Neuronal stem cell (in vitro differentiated cells): ENCODE measurements at regions not wholly inside any gene's neighbourhood (a gene's known extent, or its start where the extent isn't known, plus 50 kb on each side); places are given as distances from the start of the nearest gene placed in this dataset.

Experiments used
- DNase-seq: peaks from one replicate; pipeline ENCODE4 v3.0.0-alpha.2; 2013; ENCODE audit warnings: low spot score
- H2AFZ ChIP-seq: one replicate; pipeline ENCODE4 v1.6.1; 2013; ENCODE audit warnings: mild to moderate bottlenecking, low read length, inconsistent platforms
- H2AK5ac ChIP-seq: 2 replicates; pipeline ENCODE4 v1.6.1; 2013; ENCODE audit warnings: low read depth, mild to moderate bottlenecking, inconsistent platforms, low read length, moderate library complexity, mixed read lengths
- H2BK120ac ChIP-seq: 2 replicates; pipeline ENCODE4 v1.6.1; 2013; ENCODE audit warnings: low read depth, mild to moderate bottlenecking, inconsistent platforms, low read length, moderate library complexity, mixed read lengths
- H2BK12ac ChIP-seq: one replicate; pipeline ENCODE4 v1.6.1; 2013; ENCODE audit warnings: low read length, inconsistent platforms
- H2BK15ac ChIP-seq: 2 replicates; pipeline ENCODE4 v1.6.1; 2013; ENCODE audit warnings: mild to moderate bottlenecking, low read length, inconsistent platforms, mixed read lengths
- H2BK5ac ChIP-seq: one replicate; pipeline ENCODE4 v1.6.1; 2013; ENCODE audit warnings: inconsistent platforms, mild to moderate bottlenecking, low read length, moderate library complexity
- H3K14ac ChIP-seq: one replicate; pipeline ENCODE4 v1.6.1; 2013; ENCODE audit warnings: low read length, inconsistent platforms
- H3K18ac ChIP-seq: 2 replicates; pipeline ENCODE4 v1.6.1; 2013; ENCODE audit warnings: low read length, inconsistent platforms
- H3K23ac ChIP-seq: 2 replicates; pipeline ENCODE4 v1.6.1; 2013; ENCODE audit warnings: low read depth, mild to moderate bottlenecking, mixed read lengths, low read length, inconsistent platforms; ENCODE audit not compliant: poor library complexity
- H3K27ac ChIP-seq: replicated peaks from 3 replicates; pipeline ENCODE4 v1.5.1; 2013; ENCODE audit warnings: low read length, inconsistent platforms
- H3K27me3 ChIP-seq, 3 experiments: 2 replicates each; pipeline ENCODE4 v1.6.1; 2013; ENCODE audit warnings: low read length in 3 of 3, mild to moderate bottlenecking in 2 of 3, inconsistent platforms in 1 of 3, low read depth in 1 of 3, mixed read lengths in 1 of 3, moderate library complexity in 1 of 3; ENCODE audit not compliant: control insufficient read depth in 3 of 3, insufficient read depth in 3 of 3
- H3K36me3 ChIP-seq, 2 donors: replicated peaks in 1 of 2; 2 replicates each; pipeline ENCODE4 v1.6.1; 2013; ENCODE audit warnings: low read length in 2 of 2; ENCODE audit not compliant: control insufficient read depth in 2 of 2, insufficient read depth in 2 of 2
- H3K4ac ChIP-seq: 2 replicates; pipeline ENCODE4 v1.6.1; 2013; ENCODE audit warnings: inconsistent platforms, mild to moderate bottlenecking, low read length, moderate library complexity
- H3K4me1 ChIP-seq, 2 donors: 1 replicate in 1 of 2; 2 replicates in 1 of 2; pipeline ENCODE4 v1.6.1; 2013; ENCODE audit warnings: low read length in 2 of 2, low read depth in 1 of 2; ENCODE audit not compliant: control insufficient read depth in 2 of 2, insufficient read depth in 1 of 2
- H3K4me2 ChIP-seq: one replicate; pipeline ENCODE4 v1.6.1; 2013; ENCODE audit warnings: mild to moderate bottlenecking, low read length, inconsistent platforms; ENCODE audit not compliant: insufficient read depth, poor library complexity, severe bottlenecking
- H3K4me3 ChIP-seq, 2 donors: 2 replicates each; pipeline ENCODE4 v1.5.1; 2013; ENCODE audit warnings: low read length in 2 of 2, mild to moderate bottlenecking in 2 of 2, inconsistent platforms in 1 of 2, moderate library complexity in 1 of 2
- H3K79me1 ChIP-seq: one replicate; pipeline ENCODE4 v1.6.1; 2013; ENCODE audit warnings: low read depth, mild to moderate bottlenecking, inconsistent platforms, low read length, moderate library complexity
- H3K9ac ChIP-seq: one replicate; pipeline ENCODE4 v1.6.1; 2013; ENCODE audit warnings: mild to moderate bottlenecking, low read depth, low read length, inconsistent platforms; ENCODE audit not compliant: poor library complexity
- H3K9me3 ChIP-seq, 2 donors: replicated peaks in 1 of 2; 2 replicates each; pipeline versions ENCODE3 to v1.6.1; 2013; ENCODE audit warnings: low read length in 2 of 2, mild to moderate bottlenecking in 2 of 2, inconsistent platforms in 1 of 2, low read depth in 1 of 2, mixed read lengths in 1 of 2, moderate library complexity in 1 of 2; ENCODE audit not compliant: control insufficient read depth in 2 of 2, insufficient read depth in 1 of 2
- H4K8ac ChIP-seq: one replicate; pipeline ENCODE4 v1.6.1; 2013; ENCODE audit warnings: low read depth, mild to moderate bottlenecking, inconsistent platforms, low read length, moderate library complexity
- H4K91ac ChIP-seq: one replicate; pipeline ENCODE4 v1.6.1; 2013; ENCODE audit warnings: low read length, low read depth, mild to moderate bottlenecking, inconsistent platforms; ENCODE audit not compliant: poor library complexity
- WGBS, 2 donors: extraction: QIAGEN DNeasy Blood & Tissue Kit; methylation state at CpG; one replicate each; pipeline ENCODE4 v1.1.7; 2013; ENCODE audit warnings: missing lambda C conversion rate in 2 of 2, mixed read lengths in 1 of 2; ENCODE audit not compliant: insufficient read length in 2 of 2, insufficient replicate concordance in 1 of 2; ENCODE audit errors: extremely low coverage in 2 of 2; 5-methylcytosine and 5-hydroxymethylcytosine counted together

DNA sequence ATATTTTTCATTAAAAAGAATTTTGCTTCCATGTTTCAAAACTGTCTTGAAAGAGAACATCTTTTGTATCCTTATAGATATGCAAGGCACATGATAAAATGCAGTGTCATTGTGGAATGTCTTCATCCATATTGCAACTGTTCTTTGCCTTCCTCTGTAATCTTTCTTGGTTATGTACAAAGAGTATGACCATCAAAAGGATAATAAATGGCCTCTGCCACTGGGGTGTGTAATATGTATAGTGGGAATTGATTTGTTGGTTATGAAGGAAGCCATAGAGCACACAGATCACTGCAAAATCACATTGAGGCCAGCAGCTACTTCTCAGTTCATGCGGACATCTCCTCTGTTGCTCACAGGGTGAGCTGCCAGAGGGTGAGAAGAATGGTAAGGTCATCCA is 703.5 kb downstream of the TFAP2A start:
- no peak overlapping the region for H3K18ac ChIP-seq
- H3K4me3 ChIP-seq, result no peak overlapping the region
- no peak overlapping the region for H2BK12ac ChIP-seq
- H3K36me3 ChIP-seq, result no peaks in the 10 kb centered on the region
- no peak for DNase-seq
- no peak overlapping the region for H3K9ac ChIP-seq
- no peak overlapping the region for H4K91ac ChIP-seq
- no CpG with 5 or more reads among the region's 1 CpG for WGBS, 2 donors
- H2BK120ac ChIP-seq, result no peak overlapping the region
- H3K9me3 ChIP-seq, result peaks cover 0 to 1% of the 10 kb centered on the region in 2 donors
- H3K4me2 ChIP-seq, result no peak overlapping the region
- no peak overlapping the region for H2AK5ac ChIP-seq
- H3K79me1 ChIP-seq, result no peaks in the 10 kb centered on the region
- no peak overlapping the region for H2BK5ac ChIP-seq
- H3K4me1 ChIP-seq, result no peaks in the 10 kb centered on the region
- no peak overlapping the region for H3K4ac ChIP-seq
- no peak overlapping the region for H3K14ac ChIP-seq
- no peak overlapping the region for H2BK15ac ChIP-seq
- no peak overlapping the region for H3K27ac ChIP-seq
- no peak overlapping the region for H2AFZ ChIP-seq
- no peak overlapping the region for H3K23ac ChIP-seq
- no peaks in the 10 kb centered on the region for H3K27me3 ChIP-seq
- H4K8ac ChIP-seq, result no peak overlapping the region

DNA sequence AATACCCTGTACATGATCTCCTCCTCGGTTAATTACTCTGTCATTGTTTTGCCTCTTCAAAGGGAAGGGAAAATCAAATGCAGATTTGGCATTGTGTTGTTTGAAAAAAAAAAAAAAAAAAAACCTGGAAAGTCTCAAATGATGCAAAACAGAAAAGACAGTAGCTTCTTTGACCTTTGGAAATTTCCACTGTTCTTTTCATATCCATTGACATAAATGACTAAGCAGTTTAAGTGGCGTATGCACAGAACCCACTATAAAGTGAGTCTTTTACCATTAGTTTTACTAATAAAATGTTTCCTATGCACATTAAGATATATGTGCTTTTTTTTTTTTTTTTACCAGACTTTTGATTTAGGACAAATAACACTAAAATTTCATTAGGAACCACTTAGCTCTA is 704.3 kb downstream of the TFAP2A start:
- H3K9ac ChIP-seq, result no peak overlapping the region
- no CpG with 5 or more reads among the region's 2 CpGs for WGBS, 2 donors

DNA sequence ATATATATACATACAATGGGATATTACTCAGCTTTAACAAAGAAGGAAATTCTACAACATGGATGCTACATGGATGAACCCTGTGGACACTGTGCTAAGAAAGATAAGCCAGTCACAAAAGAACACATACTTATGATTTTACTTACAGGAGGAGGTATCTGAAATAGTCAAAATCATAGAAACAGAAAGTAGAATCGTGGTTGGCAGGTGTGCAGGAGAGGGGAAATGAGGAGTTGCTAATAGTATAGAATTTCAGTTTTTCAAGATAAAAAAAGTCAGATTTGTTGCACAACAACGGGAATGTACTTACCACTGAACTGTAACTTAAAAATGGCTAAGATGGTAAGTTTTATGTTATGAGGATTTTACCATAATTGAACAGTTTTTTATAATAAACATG is 706.3 kb downstream of the TFAP2A start:
- no peak overlapping the region for H3K27ac ChIP-seq
- no peaks in the 10 kb centered on the region for H3K36me3 ChIP-seq
- H3K18ac ChIP-seq, result no peak overlapping the region
- no peak overlapping the region for H2BK15ac ChIP-seq
- no peaks in the 10 kb centered on the region for H3K4me1 ChIP-seq
- no peak overlapping the region for H3K4me2 ChIP-seq
- no peak overlapping the region for H2AFZ ChIP-seq
- H2BK120ac ChIP-seq, result no peak overlapping the region
- H2BK5ac ChIP-seq, result no peak overlapping the region
- no peak overlapping the region for H3K14ac ChIP-seq
- H3K4me3 ChIP-seq, result no peak overlapping the region
- H3K23ac ChIP-seq, result no peak overlapping the region
- WGBS, 2 donors, result no CpG with 5 or more reads among the region's 2 CpGs
- no peak overlapping the region for H2BK12ac ChIP-seq
- DNase-seq, result no peak
- H3K9ac ChIP-seq, result no peak overlapping the region
- H2AK5ac ChIP-seq, result no peak overlapping the region
- no peaks in the 10 kb centered on the region for H3K27me3 ChIP-seq
- no peak overlapping the region for H3K4ac ChIP-seq
- no peaks in the 10 kb centered on the region for H3K9me3 ChIP-seq
- H4K8ac ChIP-seq, result no peak overlapping the region
- H3K79me1 ChIP-seq, result no peaks in the 10 kb centered on the region
- H4K91ac ChIP-seq, result no peak overlapping the region

More for the DNA sequence above, 704.3 kb downstream of the TFAP2A start:
- Histone ChIP-seq H2AK5ac (no peak overlapping the region), H2BK120ac (no peak overlapping the region), H3K79me1 (no peaks in the 10 kb centered on the region), H3K4me2 (no peak overlapping the region), H3K27me3 (no peaks in the 10 kb centered on the region), H3K27ac (no peak overlapping the region), H4K8ac (no peak overlapping the region), H3K36me3 (no peaks in the 10 kb centered on the region), H3K23ac (no peak overlapping the region), H3K4me3 (no peak overlapping the region), H4K91ac (no peak overlapping the region), H3K9me3 (peaks cover 0 to 1% of the 10 kb centered on the region in 2 donors), H3K4ac (no peak overlapping the region), H2BK5ac (no peak overlapping the region), H3K18ac (no peak overlapping the region), H3K4me1 (no peaks in the 10 kb centered on the region), H3K14ac (no peak overlapping the region), H2AFZ (no peak overlapping the region), H2BK15ac (no peak overlapping the region), H2BK12ac (no peak overlapping the region)
- no peak for DNase-seq

DNA sequence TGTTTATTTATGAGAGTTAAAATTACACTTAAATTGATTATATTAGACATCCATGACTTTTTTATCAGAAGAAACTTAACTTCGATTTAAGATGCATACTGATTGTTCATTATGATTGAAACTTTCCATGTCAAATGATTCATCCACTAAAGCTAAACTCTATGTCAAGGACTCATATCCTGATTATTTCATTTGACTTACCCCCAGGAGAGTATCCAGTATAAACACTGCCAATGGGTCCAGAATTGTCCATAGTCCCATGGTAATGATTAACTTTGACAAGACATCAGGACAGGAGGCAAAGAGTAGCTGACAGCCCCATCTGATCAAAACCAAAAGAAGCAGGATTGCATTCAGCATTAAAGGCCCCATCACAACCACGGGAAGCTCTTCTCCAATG is 709.9 kb downstream of the TFAP2A start:
- Histone ChIP-seq H3K9me3 (no peaks in the 10 kb centered on the region), H3K4me1 (peaks cover 0 to under 1% of the 10 kb centered on the region in 2 donors), H2BK15ac (no peak overlapping the region), H3K4me3 (no peak overlapping the region), H3K36me3 (no peaks in the 10 kb centered on the region), H3K23ac (no peak overlapping the region), H4K8ac (no peak overlapping the region), H3K79me1 (no peaks in the 10 kb centered on the region), H2BK12ac (no peak overlapping the region), H2AK5ac (no peak overlapping the region), H3K4me2 (no peak overlapping the region), H3K9ac (no peak overlapping the region), H2AFZ (no peak overlapping the region), H2BK120ac (no peak overlapping the region), H3K14ac (no peak overlapping the region), H4K91ac (no peak overlapping the region), H3K27me3 (no peaks in the 10 kb centered on the region), H3K4ac (no peak overlapping the region), H2BK5ac (no peak overlapping the region), H3K18ac (no peak overlapping the region), H3K27ac (no peak overlapping the region)
- WGBS, 2 donors, result no CpG with 5 or more reads among the region's 2 CpGs
- no peak for DNase-seq
